Posterior cingulate gyrus (tissue), 11 donors: ENCODE measurements at regions not wholly inside any gene's neighbourhood (a gene's known extent, or its start where the extent isn't known, plus 50 kb on each side); places are given as distances from the start of the nearest gene placed in this dataset.
"Not testable (repeated sequence)": the region's sequence is repeated elsewhere in the genome, so short reads cannot be mapped to it uniquely, and the experiment has no call there.

Source experiments
- DNase-seq, 10 donors: peaks; one replicate each; pipeline versions ENCODE4 v3.0.0 to v3.0.0-alpha.2; 2020 to 2021; ENCODE audit warnings: mixed read lengths in 3 of 10
- intact Hi-C: fragments of 100-400 bp; cut with DNase I; formaldehyde crosslinking; loops from one replicate; pipeline ENCODE4 v1.15.1; 2023

DNA sequence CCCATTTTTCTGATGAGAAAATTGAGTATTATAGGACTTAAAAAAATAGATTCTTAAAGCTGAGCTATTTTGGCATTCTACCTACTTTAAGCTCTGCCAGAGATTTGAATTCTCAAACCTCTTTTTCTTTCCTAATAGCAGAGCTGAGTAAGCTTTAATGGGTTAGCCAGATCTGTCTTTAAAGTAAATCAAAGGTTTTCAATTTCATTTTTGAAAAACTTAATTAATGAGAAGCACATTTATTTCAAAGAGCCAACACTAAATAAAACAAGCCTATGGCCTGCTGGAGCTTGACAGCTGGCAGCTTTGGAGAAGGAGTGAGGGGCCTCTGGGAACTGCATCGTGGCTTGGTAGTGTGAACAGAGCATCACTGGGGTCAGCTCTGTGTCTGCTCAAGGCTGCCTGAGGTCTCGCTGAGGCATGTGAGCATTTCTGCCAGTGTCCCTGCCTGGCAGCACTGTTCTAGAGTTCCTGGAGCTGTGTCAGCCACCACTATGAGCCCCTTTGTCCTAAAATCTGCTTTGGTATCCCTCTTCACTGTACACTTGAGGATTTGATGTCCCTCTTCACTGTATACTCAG, 50.4 kb upstream of the PRSS23 start:
- DNase-seq = no peak
- intact Hi-C loops = no loop called here

DNA sequence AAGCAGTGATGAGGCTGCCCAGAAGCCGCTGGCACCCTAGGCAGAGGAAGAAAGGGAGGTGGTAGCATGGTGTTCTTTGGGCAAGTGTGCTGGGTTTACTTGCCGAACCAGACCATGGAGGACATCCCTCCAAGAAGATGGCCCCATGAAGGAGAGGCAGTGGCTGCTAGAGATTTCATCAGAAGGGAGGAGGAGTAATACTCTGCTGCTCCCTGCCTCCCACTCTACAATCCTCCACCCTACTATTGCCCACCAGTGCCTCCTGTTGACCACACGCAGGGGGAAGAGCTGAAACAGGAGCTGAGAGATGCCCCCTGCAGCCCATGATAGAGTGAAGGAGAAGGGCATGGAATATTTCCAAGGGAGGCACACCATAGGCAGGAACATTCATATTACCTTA, 51.0 kb upstream of the PRSS23 start:
- intact Hi-C loops = no loop called here
- no peak for DNase-seq

DNA sequence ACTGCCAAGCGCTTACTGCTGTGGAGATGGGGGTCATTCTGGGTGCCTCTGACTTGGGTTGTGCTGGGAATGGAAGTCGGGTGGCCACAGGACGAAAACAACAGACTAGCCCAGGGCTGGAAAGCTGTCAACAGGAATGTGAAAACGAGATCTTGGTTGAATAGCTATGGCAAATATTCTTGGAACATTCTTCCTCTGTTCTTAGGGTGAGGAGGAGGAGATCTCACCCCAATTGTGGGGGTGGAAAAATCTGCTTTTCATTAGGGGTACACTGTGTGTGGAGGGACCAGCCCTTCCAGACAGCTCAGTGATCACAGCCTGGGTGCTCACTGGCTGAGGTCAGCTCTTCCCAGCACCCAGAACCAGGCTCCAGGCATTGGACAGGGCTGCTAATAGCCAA, 52.0 kb upstream of the PRSS23 start:
- DNase-seq = no peak
- intact Hi-C loops = no loop called here

DNA sequence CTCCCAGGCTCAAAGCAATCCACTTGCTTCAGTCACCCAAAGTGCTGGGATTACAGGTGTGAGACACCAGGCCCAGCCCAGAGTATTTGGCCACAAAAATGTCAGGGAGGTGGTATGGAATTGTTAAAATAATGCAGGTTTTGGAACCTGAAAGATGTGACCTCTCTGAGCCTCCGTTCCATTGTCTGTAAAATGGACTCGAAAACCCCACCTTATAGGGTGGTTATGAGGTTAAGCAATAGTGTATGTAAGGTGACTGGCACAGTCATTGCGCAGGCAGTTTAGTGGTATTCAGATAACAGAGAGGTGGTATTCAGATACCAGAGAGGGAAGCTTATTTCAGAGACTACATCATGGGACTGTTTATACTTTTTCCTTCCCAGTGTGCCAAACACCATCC, 52.5 kb upstream of the PRSS23 start:
- intact Hi-C loops = no loop called here
- no peak for DNase-seq

DNA sequence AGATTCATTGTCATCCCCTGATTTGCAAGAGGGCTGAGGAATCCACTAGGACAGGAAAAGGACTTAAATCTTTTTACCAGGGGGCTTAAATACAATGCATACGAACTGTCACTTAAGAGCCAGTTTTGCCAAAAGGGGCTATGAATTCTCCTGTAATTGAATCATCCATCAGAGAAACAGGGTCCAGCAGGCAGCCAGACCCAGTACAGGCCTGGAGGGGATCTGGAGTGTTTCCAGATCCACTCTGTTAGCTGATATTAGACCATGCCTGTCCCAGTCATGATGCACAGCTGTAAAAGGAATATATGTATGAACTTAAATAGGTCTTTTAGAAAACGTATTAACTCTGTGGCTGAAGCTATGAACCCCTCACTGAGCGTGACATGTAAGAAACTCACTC, 53.8 kb upstream of the PRSS23 start:
- DNase-seq = no peak
- intact Hi-C loops = no loop called here

DNA sequence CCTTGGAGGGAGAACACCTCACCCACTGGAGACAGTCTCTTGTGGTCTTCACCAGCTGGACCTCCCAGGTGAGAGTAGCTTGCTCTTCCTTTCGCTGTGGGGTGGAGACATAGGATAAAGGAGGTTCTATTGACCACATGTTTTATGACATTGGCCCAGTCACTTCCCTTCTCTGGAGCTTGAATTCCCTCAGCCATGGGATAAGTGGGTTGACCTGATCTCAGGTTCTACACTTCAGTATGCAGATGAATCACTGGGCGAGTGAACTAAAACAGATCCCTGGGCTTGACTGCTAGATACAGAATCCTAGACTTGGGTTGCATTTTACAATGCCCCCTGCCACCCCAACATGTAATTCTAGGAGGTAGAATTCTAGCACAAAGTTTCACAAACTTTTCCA, 54.8 kb upstream of the PRSS23 start:
- intact Hi-C loops = no loop called here
- DNase-seq = no peak

DNA sequence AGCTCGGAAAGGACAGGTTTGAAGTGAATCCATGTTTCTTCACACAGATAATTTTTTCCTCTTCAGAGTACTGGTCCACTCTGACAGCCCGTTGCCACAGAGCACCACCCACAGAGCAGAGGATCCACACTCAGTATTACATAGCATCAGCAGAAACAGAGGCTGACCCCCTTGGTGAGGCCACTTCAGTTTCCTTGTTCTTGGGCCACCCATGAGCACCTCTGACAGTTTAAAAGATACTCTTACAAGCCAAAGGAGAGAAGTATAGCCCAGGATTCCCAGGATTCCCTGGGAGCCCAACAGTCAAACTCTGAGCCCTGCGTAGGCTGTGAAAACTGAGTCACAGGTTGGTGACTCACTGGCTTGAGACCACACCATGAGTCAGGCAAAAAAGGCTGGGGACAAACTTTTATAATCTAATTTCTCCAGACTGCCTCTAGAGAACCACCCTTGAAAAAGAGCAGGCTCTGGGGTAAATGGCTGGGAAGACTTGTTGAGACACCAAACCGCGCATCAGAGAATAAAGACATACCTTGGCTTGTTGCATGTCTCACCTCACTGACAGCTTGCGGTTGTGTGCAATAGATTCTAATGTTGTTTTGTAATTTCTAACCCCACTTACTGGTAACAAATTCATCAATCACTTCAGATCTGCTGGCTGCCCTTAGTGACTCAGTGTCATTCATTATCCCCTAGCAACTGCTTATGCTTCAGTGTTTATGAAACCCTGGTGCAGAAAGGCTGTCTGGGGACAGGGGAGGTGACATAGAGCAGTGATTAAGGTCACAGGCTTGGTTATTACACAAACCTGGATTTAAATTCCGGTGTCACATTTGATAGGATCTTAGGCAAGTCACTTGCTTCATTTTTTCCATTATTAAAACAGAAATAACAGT, 56.9 kb upstream of the PRSS23 start:
- intact Hi-C loops = no loop called here
- DNase-seq = peak in 6 of 10 donors; percentile 24 to 83 (median 41)

DNA sequence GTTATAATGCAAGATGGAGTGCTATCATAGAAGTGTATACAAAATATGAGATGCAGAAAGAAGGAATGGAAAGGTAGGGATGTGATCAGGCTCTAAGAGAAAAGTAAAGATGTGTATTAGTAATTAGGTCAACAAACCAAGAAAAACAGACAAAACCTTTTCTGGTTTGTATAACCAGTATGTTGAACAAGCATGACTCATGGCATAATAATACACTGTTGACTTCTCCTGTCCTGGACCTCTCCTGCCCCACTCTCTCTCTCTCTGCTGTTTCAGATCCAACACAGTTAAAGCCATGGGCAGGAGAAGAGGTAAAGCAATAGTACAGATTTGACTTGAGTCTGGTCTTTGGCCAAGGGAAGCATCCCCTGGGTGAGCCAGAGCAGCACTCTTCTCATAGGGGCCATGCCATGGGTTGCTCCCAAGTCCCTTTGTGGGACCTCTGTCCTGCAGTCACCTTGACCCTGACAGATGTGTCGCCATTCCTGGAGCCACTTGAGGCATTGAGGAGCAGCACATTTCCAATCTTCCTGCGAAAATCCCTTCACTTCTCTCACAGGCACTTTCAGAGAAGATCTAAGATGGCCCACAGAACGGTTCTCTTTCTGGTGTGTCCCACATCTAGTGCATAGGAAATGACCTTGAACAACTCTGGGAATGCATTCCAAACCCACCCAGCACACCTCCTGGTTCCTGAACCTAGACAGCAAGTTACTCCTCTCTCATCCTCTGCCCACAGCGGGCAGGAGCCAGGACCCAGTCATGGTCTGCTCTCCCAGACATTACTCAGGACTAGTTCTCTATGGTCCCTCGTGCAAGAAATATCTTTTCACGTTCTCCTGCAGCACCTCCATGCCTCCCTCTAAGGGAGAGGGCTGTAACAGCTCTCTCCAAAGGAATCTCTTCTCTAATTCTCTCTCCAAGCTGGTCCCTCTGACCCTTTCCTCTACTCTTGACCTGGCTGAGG, 58.2 kb upstream of the PRSS23 start:
- DNase-seq = no peak
- intact Hi-C loops = no loop called here

DNA sequence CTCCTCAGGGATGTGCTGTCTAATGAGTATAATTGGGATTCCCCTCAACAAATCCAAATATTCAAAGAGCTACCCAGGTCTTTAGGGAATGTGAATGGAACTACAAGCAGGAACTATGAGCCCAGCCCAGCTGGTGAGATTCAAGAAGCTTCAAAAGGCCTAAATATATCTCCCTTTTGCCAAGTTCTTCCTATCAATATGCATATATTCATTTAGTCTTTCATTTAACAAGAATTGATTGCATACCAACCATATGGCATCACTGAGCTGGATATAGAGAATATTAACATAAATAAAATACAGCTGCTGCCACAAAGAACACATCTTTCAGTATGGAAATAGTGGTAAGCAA, 58.9 kb upstream of the PRSS23 start:
- DNase-seq = no peak
- intact Hi-C loops = no loop called here

DNA sequence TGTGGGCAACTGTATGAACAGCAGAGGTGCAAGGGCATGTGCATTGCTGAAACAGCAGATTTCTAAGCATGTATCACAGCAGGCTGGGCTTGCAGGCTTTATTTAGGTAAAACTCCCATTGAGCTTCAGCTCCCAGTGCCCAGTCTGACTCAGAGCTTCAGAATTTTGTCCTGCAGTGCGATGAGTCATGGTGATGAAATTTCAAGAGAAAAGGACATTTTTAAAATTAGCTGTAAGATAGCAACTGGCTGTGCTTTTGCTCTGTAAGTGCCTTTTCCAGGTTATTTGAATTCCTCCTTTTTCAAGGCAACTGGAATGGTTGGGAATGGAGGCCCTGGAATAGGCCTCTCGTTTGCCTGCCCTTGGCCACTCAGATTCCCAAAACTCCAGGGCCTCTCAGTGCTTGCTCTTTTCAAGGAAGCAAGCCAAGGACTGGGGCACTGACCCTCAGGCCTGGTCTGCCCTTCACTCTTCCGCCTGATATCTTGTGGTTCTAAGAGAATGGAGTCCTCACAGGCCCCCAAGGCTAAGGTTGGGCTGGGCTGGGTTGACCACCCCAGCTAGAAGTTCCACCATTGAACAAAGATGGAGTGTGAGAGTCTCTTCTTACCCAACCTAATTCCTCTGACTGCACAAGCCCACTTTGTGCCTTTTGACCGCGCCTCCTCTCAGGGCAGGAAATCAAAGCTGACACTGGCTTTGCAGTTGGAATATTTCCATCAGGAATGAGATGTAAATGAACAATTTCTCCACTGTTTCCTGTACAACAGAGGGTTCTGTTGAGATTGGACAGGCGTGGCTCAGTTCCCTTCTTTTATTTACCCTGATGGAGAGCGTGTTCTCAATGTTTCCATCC, 59.5 kb upstream of the PRSS23 start:
- intact Hi-C loops = no loop called here
- peak in 6 of 10 donors; percentile 25 to 86 (median 44) for DNase-seq

DNA sequence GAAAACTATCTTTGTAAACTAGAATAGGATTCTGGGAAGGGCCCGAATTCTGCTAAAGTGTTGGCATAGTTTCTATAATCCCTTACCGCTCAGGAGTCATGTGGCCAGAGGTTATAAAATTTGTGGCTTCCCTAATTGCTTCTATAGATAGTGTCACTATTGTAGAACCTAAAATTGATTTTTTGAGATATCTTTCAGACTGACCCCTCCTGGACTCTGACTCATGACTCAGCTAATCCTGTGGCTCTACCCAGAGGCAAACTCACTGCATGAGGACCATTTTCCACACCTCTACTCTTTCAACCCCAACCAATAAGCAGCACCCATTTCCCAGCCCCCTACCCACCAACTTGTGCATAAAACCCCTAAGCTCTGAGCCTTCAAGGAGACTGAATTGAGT, 61.8 kb upstream of the PRSS23 start:
- no peak for DNase-seq
- intact Hi-C loops = no loop called here

DNA sequence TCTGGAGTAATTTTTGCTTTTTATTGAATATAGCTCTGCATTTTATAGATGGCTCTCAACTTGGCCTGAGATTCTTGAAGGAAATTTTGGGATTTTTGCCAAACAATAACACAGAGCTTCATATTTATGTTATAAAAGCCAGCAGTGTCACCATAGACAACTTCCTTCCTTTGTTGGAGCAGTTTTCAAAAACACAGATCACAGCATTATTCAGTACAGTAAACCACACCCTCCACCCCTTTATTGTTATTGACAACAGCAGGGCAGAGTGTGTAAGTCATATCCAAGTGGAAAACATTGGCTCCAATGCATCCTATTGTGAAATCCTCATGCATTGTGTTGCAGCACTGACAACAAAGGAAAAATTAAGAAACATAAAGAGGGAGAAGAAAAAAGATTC, 62.6 kb upstream of the PRSS23 start:
- intact Hi-C loops = no loop called here
- DNase-seq = no peak

DNA sequence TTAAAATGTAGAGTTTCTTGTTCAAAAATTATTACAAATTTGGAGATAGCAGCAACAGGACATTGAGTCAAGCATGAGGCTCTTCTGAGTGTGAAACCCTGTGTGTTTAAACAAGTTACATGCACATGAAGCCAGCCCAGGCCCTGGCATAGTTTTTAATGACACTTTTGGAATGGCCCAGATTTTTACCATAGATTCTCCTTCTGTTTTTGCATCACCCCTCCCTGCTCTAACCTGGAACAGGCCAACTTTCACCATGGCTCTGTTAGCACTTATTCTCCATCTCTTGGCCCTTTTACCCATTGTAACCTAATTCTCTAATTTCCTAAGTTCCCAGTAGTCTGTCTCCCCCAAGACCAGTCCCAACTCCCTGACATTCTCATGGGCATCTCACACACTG, 63.1 kb upstream of the PRSS23 start:
- intact Hi-C loops = no loop called here
- DNase-seq = no peak

DNA sequence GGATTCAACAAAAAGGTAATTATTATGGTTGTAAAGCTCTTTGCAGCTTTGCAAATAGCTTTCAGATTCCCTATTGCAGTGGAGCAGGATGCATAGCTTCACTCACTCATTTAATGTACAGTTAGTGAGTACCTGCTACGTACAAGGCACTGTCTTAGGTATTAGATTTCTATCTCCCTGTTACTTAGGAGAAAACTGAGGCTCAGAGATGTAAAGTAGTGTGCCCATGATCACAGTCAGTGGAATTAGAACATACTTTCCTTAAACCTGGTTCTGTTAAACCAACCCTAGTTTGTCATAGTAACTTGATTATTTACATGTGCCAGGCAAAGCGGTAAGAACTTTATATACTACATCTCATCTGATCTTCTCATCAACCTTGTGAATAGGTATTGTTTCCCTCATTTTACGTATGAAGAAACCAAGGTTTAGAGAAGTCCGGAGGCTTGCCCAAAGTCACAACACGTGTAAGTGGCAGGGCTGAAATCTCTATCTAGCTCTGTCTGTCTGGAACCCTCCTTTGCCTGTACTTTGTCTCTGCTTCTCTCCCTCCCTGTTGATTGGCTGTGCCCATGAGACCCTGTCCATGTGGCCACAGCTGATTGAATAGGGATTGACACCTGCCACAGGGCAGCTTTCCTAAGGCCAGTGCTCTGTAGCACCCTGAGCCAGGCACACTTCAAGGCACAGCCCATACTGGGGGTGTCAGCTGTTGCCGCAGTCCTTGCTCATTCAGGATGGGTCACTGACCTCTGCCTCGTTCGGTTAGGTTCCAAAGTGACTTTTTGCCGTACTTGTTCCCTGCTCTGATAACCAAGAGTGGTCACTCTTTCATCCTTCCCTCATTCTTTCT, 63.8 kb upstream of the PRSS23 start:
- intact Hi-C loops = no loop called here
- peak in 1 of 10 donors; percentile 46 for DNase-seq

DNA sequence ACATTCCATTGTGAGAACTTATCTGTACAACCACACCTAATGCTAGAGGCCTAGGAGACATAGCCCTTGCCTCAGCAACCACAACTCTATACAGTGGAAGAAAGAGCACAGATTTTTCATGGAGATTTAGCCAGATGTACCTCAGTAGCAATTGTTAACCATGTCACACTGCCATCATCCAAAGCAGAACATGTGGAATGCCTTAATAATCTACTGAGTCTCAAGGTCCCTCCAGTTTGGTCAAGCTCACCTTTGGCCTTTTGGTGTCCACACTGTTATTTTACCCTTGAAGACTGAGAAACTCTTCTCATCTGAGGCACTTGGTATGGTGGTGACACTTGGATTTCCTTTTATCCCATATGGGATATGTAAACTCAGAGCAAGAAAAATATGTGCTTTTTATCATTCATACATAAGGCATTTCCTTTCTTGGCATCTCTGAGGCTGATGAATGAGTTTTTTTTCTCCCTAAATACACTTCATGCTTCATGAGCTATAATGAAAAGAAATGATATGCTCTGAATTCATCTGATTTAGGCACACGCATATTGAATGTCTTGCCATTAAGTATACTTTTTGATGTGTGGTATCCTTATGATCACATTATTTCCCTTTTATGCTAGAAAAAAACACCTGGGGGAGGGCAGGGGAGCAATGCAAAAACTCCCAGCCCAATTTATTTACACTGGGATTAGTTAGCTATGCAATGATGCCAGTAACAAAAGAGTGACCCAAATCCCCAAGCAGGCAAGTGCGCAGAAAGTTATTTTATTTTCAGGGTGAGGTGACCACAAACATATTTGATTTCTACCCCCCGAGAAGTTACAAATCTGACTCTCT, 63.3 kb upstream of the ME3 start:
- intact Hi-C loops = no loop called here
- no peak for DNase-seq

DNA sequence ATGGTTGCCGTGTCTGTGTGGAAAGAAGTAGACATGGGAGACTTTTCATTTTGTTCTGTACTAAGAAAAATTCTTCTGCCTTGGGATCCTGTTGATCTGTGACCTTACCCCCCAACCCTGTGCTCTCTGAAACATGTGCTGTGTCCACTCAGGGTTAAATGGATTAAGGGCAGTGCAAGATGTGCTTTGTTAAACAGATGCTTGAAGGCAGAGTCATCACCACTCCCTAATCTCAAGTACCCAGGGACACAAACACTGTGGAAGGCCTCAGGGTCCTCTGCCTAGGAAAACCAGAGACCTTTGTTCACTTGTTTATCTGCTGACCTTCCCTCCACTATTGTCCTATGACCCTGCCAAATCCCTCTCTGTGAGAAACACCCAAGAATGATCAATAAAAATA, 60.3 kb upstream of the ME3 start:
- DNase-seq, intact Hi-C loops: not testable (repeated sequence)

DNA sequence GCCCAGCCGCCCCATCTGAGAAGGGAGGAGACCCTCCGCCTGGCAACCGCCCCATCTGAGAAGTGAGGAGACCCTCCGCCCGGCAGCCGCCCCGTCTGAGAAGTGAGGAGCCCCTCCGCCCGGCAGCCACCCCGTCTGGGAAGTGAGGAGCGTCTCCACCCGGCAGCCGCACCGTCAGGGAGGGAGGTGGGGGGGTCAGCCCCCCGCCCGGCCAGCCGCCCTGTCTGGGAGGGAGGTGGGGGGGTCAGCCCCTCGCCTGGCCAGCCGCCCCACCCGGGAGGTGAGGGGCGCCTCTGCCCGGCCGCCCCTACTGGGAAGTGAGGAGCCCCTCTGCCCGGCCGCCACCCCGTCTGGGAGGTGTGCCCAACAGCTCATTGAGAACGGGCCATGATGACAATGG, 59.9 kb upstream of the ME3 start:
- intact Hi-C loops = not testable (repeated sequence)
- DNase-seq = peak in 1 of 10 donors; percentile 51

DNA sequence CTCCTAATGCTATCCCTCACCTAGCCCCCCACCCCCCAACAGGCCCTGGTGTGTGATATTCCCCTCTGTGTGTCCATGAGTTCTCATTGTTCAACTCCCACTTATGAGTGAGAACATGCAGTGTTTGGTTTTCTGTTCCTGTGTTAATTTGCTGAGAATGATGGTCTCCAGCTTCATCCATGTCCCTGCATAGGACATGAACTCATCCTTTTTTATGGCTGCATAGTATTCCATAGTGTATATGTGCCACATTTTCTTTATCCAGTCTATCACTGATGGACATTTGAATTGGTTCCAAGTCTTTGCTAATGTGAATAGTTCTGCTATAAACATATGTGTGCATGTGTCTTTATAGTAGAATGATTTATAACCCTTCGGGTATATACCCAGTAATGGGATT, 57.2 kb upstream of the ME3 start:
- intact Hi-C loops, DNase-seq: not testable (repeated sequence)
